KMS-11 (cell line): ENCODE measurements at regions not wholly inside any gene's neighbourhood (a gene's known extent, or its start where the extent isn't known, plus 50 kb on each side); places are given as distances from the start of the nearest gene placed in this dataset.

Experiments
- H2AFZ ChIP-seq: fragments of 200-600 bp; sonication (generic); 2 replicates; pipeline ENCODE4 v1.6.1; 2016; ENCODE audit warnings: antibody characterized with exemption, mixed run types, low read depth
- H3K27ac ChIP-seq: fragments of 200-600 bp; sonication (generic); 2 replicates; pipeline ENCODE4 v1.6.1; 2016; ENCODE audit warnings: mild to moderate bottlenecking, mixed run types
- H3K27me3 ChIP-seq: fragments of 200-600 bp; sonication (generic); 2 replicates; pipeline ENCODE4 v1.6.1; 2017; ENCODE audit warnings: mild to moderate bottlenecking, low read depth, mixed run types, moderate library complexity; ENCODE audit not compliant: insufficient read depth
- H3K36me3 ChIP-seq: fragments of 200-600 bp; sonication (generic); 2 replicates; pipeline ENCODE4 v1.6.1; 2017; ENCODE audit warnings: mild to moderate bottlenecking, mixed run types; ENCODE audit not compliant: insufficient read depth
- H3K4me1 ChIP-seq: fragments of 200-600 bp; sonication (generic); 2 replicates; pipeline ENCODE4 v1.6.1; 2016; ENCODE audit warnings: mild to moderate bottlenecking, low read depth, mixed run types; ENCODE audit not compliant: poor library complexity, severe bottlenecking
- H3K4me2 ChIP-seq: fragments of 200-600 bp; sonication (generic); 2 replicates; pipeline ENCODE4 v1.7.0; 2016; ENCODE audit warnings: mild to moderate bottlenecking, mixed run types
- H3K4me3 ChIP-seq: fragments of 200-600 bp; sonication (generic); IDR thresholded peaks from 2 replicates; pipeline ENCODE4 v1.6.1; 2017; ENCODE audit warnings: low read depth, low read length, mixed read lengths; ENCODE audit not compliant: insufficient read depth
- H3K79me2 ChIP-seq: fragments of 200-600 bp; sonication (generic); 2 replicates; pipeline ENCODE4 v1.6.1; 2016; ENCODE audit warnings: low read depth, mixed run types; ENCODE audit not compliant: insufficient read depth
- H3K9ac ChIP-seq: fragments of 200-600 bp; sonication (generic); 2 replicates; pipeline ENCODE4 v1.6.1; 2016; ENCODE audit warnings: mild to moderate bottlenecking, mixed run types
- H4K20me1 ChIP-seq: fragments of 200-600 bp; sonication (generic); 2 replicates; pipeline ENCODE4 v1.6.1; 2016; ENCODE audit warnings: mild to moderate bottlenecking, mixed run types; ENCODE audit not compliant: insufficient read depth
- CTCF ChIP-seq: fragments of 200-600 bp; sonication (generic); conservative IDR thresholded peaks from 2 replicates; pipeline ENCODE4 v1.6.1; 2017; ENCODE audit warnings: low read depth, mild to moderate bottlenecking, antibody characterized with exemption, low read length, moderate library complexity, mixed read lengths

GRCh38 chr2:3948191-3948590 lies 244.8 kb downstream of the DCDC2C start:
- H3K27ac ChIP-seq: no peak overlapping the region
- no peak for TF ChIP-seq CTCF
- H2AFZ ChIP-seq: no peak overlapping the region
- H3K9ac ChIP-seq: no peak overlapping the region
- no peaks in the 10 kb centered on the region for H3K4me1 ChIP-seq
- H3K79me2 ChIP-seq: no peaks in the 10 kb centered on the region
- H4K20me1 ChIP-seq: no peaks in the 10 kb centered on the region
- H3K27me3 ChIP-seq: no peaks in the 10 kb centered on the region
- H3K36me3 ChIP-seq: no peaks in the 10 kb centered on the region
- no peak overlapping the region for H3K4me3 ChIP-seq
- H3K4me2 ChIP-seq: no peak overlapping the region

- Histone ChIP-seq H2AFZ (no peak overlapping the region), H3K4me3 (no peak overlapping the region), H3K27me3 (no peaks in the 10 kb centered on the region), H3K79me2 (no peaks in the 10 kb centered on the region), H4K20me1 (no peaks in the 10 kb centered on the region), H3K4me2 (no peak overlapping the region), H3K27ac (no peak overlapping the region), H3K36me3 (no peaks in the 10 kb centered on the region), H3K9ac (no peak overlapping the region), H3K4me1 (no peaks in the 10 kb centered on the region)
- no peak for TF ChIP-seq CTCF
These were observed 248.0 kb downstream of the DCDC2C start for GRCh38 chr2:3951131-3951954.

GRCh38 chr2:3952866-3953516 lies 249.6 kb downstream of the DCDC2C start:
- no peak overlapping the region for H3K4me2 ChIP-seq
- no peaks in the 10 kb centered on the region for H3K4me1 ChIP-seq
- H3K27ac ChIP-seq: no peak overlapping the region
- TF ChIP-seq CTCF: no peak
- H2AFZ ChIP-seq: no peak overlapping the region
- no peak overlapping the region for H3K4me3 ChIP-seq
- H3K36me3 ChIP-seq: no peaks in the 10 kb centered on the region
- no peaks in the 10 kb centered on the region for H4K20me1 ChIP-seq
- no peaks in the 10 kb centered on the region for H3K79me2 ChIP-seq
- H3K9ac ChIP-seq: no peak overlapping the region
- no peaks in the 10 kb centered on the region for H3K27me3 ChIP-seq

GRCh38 chr2:3954261-3954660 lies 250.9 kb downstream of the DCDC2C start:
- Histone ChIP-seq H3K36me3 (no peaks in the 10 kb centered on the region), H3K79me2 (no peaks in the 10 kb centered on the region), H3K4me1 (no peaks in the 10 kb centered on the region), H3K4me2 (no peak overlapping the region), H3K27me3 (no peaks in the 10 kb centered on the region), H3K4me3 (no peak overlapping the region), H2AFZ (no peak overlapping the region), H3K9ac (no peak overlapping the region), H3K27ac (no peak overlapping the region), H4K20me1 (no peaks in the 10 kb centered on the region)
- TF ChIP-seq CTCF: no peak
